Pancreas (tissue), 10 donors: ENCODE measurements at regions not wholly inside any gene's neighbourhood (a gene's known extent, or its start where the extent isn't known, plus 50 kb on each side); places are given as distances from the start of the nearest gene placed in this dataset.
"Not testable (repeated sequence)": the region's sequence is repeated elsewhere in the genome, so short reads cannot be mapped to it uniquely, and the experiment has no call there.

Experiments used
- ATAC-seq, 4 donors: fragments of 200-7000 bp; cut with Tn5 transposase; one replicate each; pipeline versions ENCODE4 v1.8.0 to v1.9.1; 2020; ENCODE audit warnings: mild to moderate bottlenecking in 4 of 4, moderate library complexity in 4 of 4
- DNase-seq, 6 donors: peaks; one replicate each; pipeline ENCODE4 v3.0.0-alpha.2; 2020
- FAIRE-seq: peaks from 2 replicates; lab custom pipeline; 2012; peaks lifted over from hg19 to GRCh38; lab: Jason Lieb, UNC
- H3K27ac ChIP-seq, 4 donors: fragments of 200-600 bp; sonication (generic); 1 replicate in 3 of 4; 2 replicates in 1 of 4; pipeline versions ENCODE4 v1.5.0 to v1.8.0; 2020
- H3K27me3 ChIP-seq, 4 donors: fragments of 200-600 bp; one replicate each; pipeline ENCODE4 v1.8.0; 2021
- H3K36me3 ChIP-seq, 3 donors: fragments of 200-600 bp; sonication (generic) in 1 of 3; one replicate each; pipeline versions ENCODE4 v1.5.0 to v1.8.0; 2020 to 2021
- H3K4me1 ChIP-seq, 3 donors: fragments of 200-600 bp; one replicate each; pipeline ENCODE4 v1.8.0; 2021
- H3K4me3 ChIP-seq, 4 donors: fragments of 200-600 bp; sonication (generic) in 2 of 4; one replicate each; pipeline versions ENCODE4 v1.5.0 to v1.8.0; 2020 to 2021
- H3K9me3 ChIP-seq, 4 donors: fragments of 200-600 bp; one replicate each; pipeline ENCODE4 v1.8.0; 2021
- CTCF ChIP-seq, 4 donors: fragments of 200-600 bp; sonication (generic) in 3 of 4; IDR thresholded peaks; one replicate each; pipeline versions ENCODE4 v1.5.0 to v1.8.0; 2021; ENCODE audit warnings: antibody characterized with exemption in 4 of 4
- WGBS, 2 donors: extraction: QIAGEN DNeasy Blood & Tissue Kit; methylation state at CpG; one replicate each; pipeline ENCODE4 v1.1.7; 2013; 5-methylcytosine and 5-hydroxymethylcytosine counted together
- intact Hi-C, 3 donors: fragments of 100-400 bp; cut with DNase I; formaldehyde crosslinking; loops; one replicate each; pipeline versions ENCODE4 v1.11.1 to v1.14.2; 2022
- donor health status: healthy with polysubstance abuse.
- donor health status: DM: no; HTN: no; CAD: no; lungs with moderate emphysema.
- donor health status: DM: no; HTN: no; CAD: no.
- donor health status: control.
- donor health status: control.
- donor health status: Bipolar disorder and iron deficiency.
- donor health status: DM: yes; HTN: yes; CAD: no.
- donor health status: DM: no; HTN: no; CAD: no.
- donor health status: DM: no; HTN: no; CAD: no.
- donor health status: DM: yes; HTN: yes; CAD: no.

GRCh38 chr10:109245821-109246220, 677.5 kb downstream of the XPNPEP1 start:
- ATAC-seq (no peak), FAIRE-seq (no peak), DNase-seq (no peak)
- H3K36me3 ChIP-seq = no peaks in the 10 kb centered on the region
- intact Hi-C loops = no loop called here
- H3K9me3 ChIP-seq = no peaks in the 10 kb centered on the region
- no peaks in the 10 kb centered on the region for H3K4me1 ChIP-seq
- H3K4me3 ChIP-seq = no peak overlapping the region
- H3K27ac ChIP-seq = no peak overlapping the region
- no peaks in the 10 kb centered on the region for H3K27me3 ChIP-seq
- WGBS, 2 donors = 89 to 100% methylated on average over 1 of the region's 1 CpG
- TF ChIP-seq CTCF (IDR thresholded peaks at IDR 0.05) = no peak

GRCh38 chr10:109239371-109239770, 683.9 kb downstream of the XPNPEP1 start:
- ATAC-seq = no peak

GRCh38 chr10:109237682-109238081, 685.6 kb downstream of the XPNPEP1 start:
- H3K27me3 ChIP-seq = no peaks in the 10 kb centered on the region
- intact Hi-C loops = no loop called here
- 72 to 73% methylated on average over 4 of the region's 4 CpGs for WGBS, 2 donors
- H3K4me3 ChIP-seq = no peak overlapping the region
- FAIRE-seq (no peak), DNase-seq (no peak), ATAC-seq (no peak)
- H3K4me1 ChIP-seq = no peaks in the 10 kb centered on the region
- no peaks in the 10 kb centered on the region for H3K36me3 ChIP-seq
- no peak for TF ChIP-seq CTCF (IDR thresholded peaks at IDR 0.05)
- H3K9me3 ChIP-seq = no peaks in the 10 kb centered on the region
- no peak overlapping the region for H3K27ac ChIP-seq

More at GRCh38 chr10:109239371-109239770, 683.9 kb downstream of the XPNPEP1 start:
- Histone ChIP-seq H3K27ac (no peak overlapping the region), H3K9me3 (no peaks in the 10 kb centered on the region), H3K4me3 (no peak overlapping the region), H3K4me1 (no peaks in the 10 kb centered on the region), H3K27me3 (no peaks in the 10 kb centered on the region), H3K36me3 (no peaks in the 10 kb centered on the region)
- FAIRE-seq = no peak
- no peak for TF ChIP-seq CTCF (IDR thresholded peaks at IDR 0.05)
- intact Hi-C loops = no loop called here
- no peak for DNase-seq

- H3K27ac ChIP-seq = no peak overlapping the region
These were observed 686.3 kb downstream of the XPNPEP1 start for GRCh38 chr10:109237050-109237449.

GRCh38 chr10:109223533-109223932, 699.8 kb downstream of the XPNPEP1 start:
- DNase-seq, H3K36me3 ChIP-seq, H3K27me3 ChIP-seq, H3K4me1 ChIP-seq, ATAC-seq, H3K9me3 ChIP-seq, H3K27ac ChIP-seq, intact Hi-C loops, FAIRE-seq, H3K4me3 ChIP-seq: not testable (repeated sequence)
- WGBS, 2 donors = 74 to 95% methylated on average over 13 of the region's 13 CpGs

More at GRCh38 chr10:109237050-109237449, 686.3 kb downstream of the XPNPEP1 start:
- H3K9me3 ChIP-seq = no peaks in the 10 kb centered on the region
- intact Hi-C loops = no loop called here
- ATAC-seq (no peak), FAIRE-seq (no peak), DNase-seq (no peak)
- TF ChIP-seq CTCF (IDR thresholded peaks at IDR 0.05) = no peak
- H3K27me3 ChIP-seq = no peaks in the 10 kb centered on the region
- H3K4me1 ChIP-seq = no peaks in the 10 kb centered on the region
- no peaks in the 10 kb centered on the region for H3K36me3 ChIP-seq
- H3K4me3 ChIP-seq = no peak overlapping the region
- 43 to 44% methylated on average over 2 of the region's 2 CpGs for WGBS, 2 donors
